ENCODE measurements at regions not wholly inside any gene's neighbourhood (a gene's known extent, or its start where the extent isn't known, plus 50 kb on each side); places are given as distances from the start of the nearest gene placed in this dataset.
"Not testable (repeated sequence)": the region's sequence is repeated elsewhere in the genome, so short reads cannot be mapped to it uniquely, and the experiment has no call there.

DNA sequence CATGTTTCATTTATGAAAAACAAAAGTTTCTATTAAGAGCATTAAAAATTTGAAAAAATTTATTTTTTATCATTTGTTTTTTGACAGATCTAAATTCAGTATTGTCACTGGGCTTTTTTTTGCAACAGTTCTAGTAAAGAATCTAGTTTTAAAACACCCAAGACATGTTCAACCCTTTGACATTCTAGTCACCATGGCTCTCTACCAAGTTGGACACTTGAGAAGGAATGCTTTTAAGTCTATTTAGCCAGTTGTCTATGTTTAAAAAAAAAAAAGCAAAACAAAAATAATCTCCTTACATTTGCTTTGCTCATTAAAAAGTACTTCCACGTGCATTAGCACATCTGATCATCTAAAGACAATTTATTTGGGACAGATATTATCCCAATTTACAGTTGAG is 417.5 kb downstream of the RSL24D1 start:
- no peak for DNase-seq (ENCODE audit: low read depth in 3 of 3, low spot score in 2 of 3)

- no peak for DNase-seq (ENCODE audit: low read depth in 3 of 3, low spot score in 2 of 3)
Measured at GRCh38 chr15:54776410-54776809, 420.3 kb downstream of the RSL24D1 start.

DNA sequence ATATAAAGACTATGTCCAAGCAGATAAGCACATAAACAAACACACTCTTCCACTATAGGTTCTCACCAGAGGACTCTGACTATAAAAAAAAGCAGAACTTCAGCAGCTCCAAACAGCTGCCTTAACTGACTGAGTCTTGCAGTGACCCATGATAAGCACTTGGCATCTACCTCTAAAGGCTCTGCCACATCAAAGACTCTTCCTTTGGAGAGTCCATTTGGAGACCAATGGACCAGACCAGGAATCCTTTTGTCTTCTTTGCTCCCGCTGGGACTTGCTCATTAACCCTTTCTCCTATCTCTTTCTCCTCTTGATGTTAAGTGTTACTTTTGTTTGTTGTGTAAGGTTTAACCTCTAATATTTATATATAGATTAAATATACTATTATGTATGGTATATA is 424.1 kb downstream of the RSL24D1 start:
- no peak for DNase-seq (ENCODE audit: low read depth in 3 of 3, low spot score in 2 of 3)

GRCh38 chr15:54749461-54749860 is 447.3 kb downstream of the RSL24D1 start:
- not testable (repeated sequence) for DNase-seq (ENCODE audit: low read depth in 3 of 3, low spot score in 2 of 3)

- DNase-seq (ENCODE audit: low read depth in 3 of 3, low spot score in 2 of 3) = no peak
Measured at GRCh38 chr15:54722342-54722986, 474.3 kb downstream of the RSL24D1 start.

DNA sequence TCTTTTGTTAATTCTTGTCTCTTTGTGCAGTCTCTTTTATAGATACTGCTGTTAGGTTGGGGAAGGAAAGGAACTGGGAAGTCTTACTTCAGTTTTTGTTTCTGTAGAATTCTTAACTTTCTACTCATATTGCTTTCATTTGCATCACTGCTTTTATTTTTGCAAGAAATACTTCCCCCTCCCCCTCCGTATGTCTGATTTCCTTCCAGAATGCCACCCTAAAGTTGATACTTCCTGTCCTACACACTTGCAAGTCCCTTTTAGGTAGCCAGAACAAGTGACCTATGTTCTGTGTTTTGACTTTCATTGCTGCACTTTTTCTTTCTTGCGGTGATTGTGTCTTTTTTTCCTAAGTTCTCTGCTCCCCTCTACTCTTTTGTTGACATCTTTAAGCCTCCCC is 477.4 kb downstream of the RSL24D1 start:
- DNase-seq (ENCODE audit: low read depth in 3 of 3, low spot score in 2 of 3) = no peak

DNA sequence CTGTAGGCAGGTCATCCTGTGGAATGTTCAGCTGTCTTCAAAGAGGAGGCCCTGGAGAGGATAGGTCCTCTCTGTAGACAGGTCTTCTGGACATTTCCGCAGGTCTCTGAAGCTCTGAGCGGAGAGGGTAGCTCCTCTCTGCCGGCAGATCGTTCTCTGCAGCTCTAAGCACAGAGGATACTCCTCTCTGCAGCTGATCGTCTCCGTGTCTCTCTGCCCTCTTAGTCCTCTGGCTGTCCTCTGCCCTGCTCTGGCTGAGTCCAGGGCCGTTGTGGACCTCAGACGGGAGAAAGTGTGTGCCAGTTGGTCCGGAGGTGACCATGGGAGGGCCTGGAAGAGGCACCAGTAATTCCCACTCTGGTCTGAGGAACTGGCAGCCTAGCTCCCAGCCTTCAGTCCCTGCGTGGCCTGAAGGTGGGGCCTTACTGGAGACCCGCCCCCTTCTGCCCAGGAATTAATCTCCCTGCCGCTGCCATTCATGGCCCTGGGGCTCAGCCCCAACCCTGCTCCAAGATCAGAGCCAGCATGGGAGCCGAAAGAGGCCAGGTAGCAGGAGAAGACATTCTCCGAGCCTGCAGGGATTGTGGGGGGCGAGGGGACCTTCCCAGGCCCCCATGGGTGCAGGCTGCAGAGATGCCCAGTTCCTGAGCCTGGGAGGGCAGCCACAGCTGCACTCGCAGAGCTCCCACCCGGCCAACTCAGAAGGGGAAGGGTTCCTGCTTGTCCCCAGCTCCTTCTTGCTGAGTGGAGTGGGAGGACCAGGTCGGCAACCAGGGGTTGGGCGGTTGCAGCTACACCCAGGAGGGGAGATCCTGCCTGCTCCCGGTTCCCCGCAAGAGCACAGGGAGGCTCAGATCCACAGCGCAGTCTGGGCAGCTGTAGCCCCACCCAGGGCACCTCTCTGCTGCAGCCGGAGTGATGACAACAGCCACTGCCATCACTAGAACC is 488.7 kb downstream of the RSL24D1 start:
- DNase-seq (ENCODE audit: low read depth in 3 of 3, low spot score in 2 of 3) = no peak

DNA sequence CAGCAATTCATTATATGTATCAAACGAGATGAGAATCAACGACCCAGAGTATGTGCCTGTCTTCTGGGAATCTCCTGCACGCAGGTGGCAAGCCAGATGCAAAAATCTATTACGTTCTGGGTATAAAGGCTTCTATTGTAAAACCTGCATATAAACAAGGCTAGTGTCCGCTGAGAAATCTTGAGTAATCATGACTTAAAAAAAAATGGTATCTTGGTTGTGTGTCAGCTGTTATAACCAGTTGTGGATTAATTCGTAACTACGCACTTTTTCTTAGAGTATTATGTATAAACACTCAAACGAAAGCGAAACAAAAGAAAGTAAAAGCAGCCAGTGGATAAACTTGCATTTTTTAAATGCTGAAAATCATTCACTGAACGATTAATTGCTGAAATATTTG is 509.1 kb downstream of the RSL24D1 start:
- no peak for DNase-seq (ENCODE audit: low read depth in 3 of 3, low spot score in 2 of 3)

Data from right renal cortex interstitium (tissue), 3 donors.